ENCODE measurements at regions not wholly inside any gene's neighbourhood (a gene's known extent, or its start where the extent isn't known, plus 50 kb on each side); places are given as distances from the start of the nearest gene placed in this dataset.

- Histone ChIP-seq H3K36me3 (no peaks in the 10 kb centered on the region), H3K9me3 (no peaks in the 10 kb centered on the region), H3K27me3 (no peaks in the 10 kb centered on the region), H3K27ac (no peak overlapping the region), H3K4me1 (no peaks in the 10 kb centered on the region), H3K4me3 (replicated peaks in 1 of 3) (no peak overlapping the region)
- no peak for DNase-seq
- intact Hi-C loops (cut with DNase I): no loop called here
- WGBS, 2 donors: 75 to 78% methylated on average over 1 of the region's 1 CpG
- TF ChIP-seq POLR2A (IDR thresholded peaks at IDR 0.05): no peak
- TF ChIP-seq, protein P1, sequence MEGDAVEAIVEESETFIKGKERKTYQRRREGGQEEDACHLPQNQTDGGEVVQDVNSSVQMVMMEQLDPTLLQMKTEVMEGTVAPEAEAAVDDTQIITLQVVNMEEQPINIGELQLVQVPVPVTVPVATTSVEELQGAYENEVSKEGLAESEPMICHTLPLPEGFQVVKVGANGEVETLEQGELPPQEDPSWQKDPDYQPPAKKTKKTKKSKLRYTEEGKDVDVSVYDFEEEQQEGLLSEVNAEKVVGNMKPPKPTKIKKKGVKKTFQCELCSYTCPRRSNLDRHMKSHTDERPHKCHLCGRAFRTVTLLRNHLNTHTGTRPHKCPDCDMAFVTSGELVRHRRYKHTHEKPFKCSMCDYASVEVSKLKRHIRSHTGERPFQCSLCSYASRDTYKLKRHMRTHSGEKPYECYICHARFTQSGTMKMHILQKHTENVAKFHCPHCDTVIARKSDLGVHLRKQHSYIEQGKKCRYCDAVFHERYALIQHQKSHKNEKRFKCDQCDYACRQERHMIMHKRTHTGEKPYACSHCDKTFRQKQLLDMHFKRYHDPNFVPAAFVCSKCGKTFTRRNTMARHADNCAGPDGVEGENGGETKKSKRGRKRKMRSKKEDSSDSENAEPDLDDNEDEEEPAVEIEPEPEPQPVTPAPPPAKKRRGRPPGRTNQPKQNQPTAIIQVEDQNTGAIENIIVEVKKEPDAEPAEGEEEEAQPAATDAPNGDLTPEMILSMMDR (IDR thresholded peaks at IDR 0.05): no peak
Observed at GRCh38 chr18:45337477-45337876, 277.8 kb upstream of the SLC14A2 start.

GRCh38 chr18:45339810-45340550, 275.3 kb upstream of the SLC14A2 start:
- H3K4me1 ChIP-seq: no peaks in the 10 kb centered on the region
- 77 to 81% methylated on average over 4 of the region's 4 CpGs for WGBS, 2 donors
- no peak for DNase-seq
- no peak for TF ChIP-seq POLR2A (IDR thresholded peaks at IDR 0.05)
- TF ChIP-seq, protein P1 (IDR thresholded peaks at IDR 0.05): no peak
- intact Hi-C loops (cut with DNase I): no loop called here
- no peaks in the 10 kb centered on the region for H3K9me3 ChIP-seq
- H3K36me3 ChIP-seq: no peaks in the 10 kb centered on the region
- H3K27me3 ChIP-seq: no peaks in the 10 kb centered on the region
- H3K27ac ChIP-seq: no peak overlapping the region
- no peak overlapping the region for H3K4me3 ChIP-seq (replicated peaks in 1 of 3)

DNA sequence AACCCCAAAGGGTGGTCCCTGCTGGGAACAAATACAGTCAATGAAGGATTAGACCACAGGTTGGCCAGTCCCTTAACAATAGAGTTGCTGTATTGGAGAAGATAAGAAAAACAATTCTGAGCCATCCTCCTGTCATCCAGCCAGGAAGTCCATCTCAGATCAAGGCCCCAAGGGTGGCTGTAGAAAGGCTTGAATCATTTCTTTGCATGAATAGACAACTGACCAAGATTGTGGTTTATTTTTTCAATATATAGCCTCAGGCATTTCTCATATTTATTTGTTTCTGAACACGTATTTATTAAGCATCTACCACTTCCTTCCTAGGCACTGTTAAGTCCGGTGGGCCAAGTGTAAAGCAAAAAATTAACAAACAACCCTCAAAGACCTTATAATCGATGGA, 274.4 kb upstream of the SLC14A2 start:
- intact Hi-C loops (cut with DNase I): no loop called here
- no peak for DNase-seq
- H3K4me3 ChIP-seq (replicated peaks in 1 of 3): no peak overlapping the region
- H3K27me3 ChIP-seq: no peaks in the 10 kb centered on the region
- no peaks in the 10 kb centered on the region for H3K9me3 ChIP-seq
- H3K27ac ChIP-seq: no peak overlapping the region
- H3K4me1 ChIP-seq: no peaks in the 10 kb centered on the region
- no peaks in the 10 kb centered on the region for H3K36me3 ChIP-seq
- TF ChIP-seq, protein P1 (IDR thresholded peaks at IDR 0.05): no peak
- TF ChIP-seq POLR2A (IDR thresholded peaks at IDR 0.05): no peak
- WGBS, 2 donors: 83 to 88% methylated on average over 3 of the region's 3 CpGs

GRCh38 chr18:45341454-45341853, 273.8 kb upstream of the SLC14A2 start:
- Histone ChIP-seq H3K9me3 (no peaks in the 10 kb centered on the region), H3K27me3 (no peaks in the 10 kb centered on the region), H3K36me3 (no peaks in the 10 kb centered on the region), H3K4me3 (replicated peaks in 1 of 3) (no peak overlapping the region), H3K27ac (no peak overlapping the region), H3K4me1 (no peaks in the 10 kb centered on the region)
- DNase-seq: no peak
- 68 to 69% methylated on average over 2 of the region's 2 CpGs for WGBS, 2 donors
- no peak for TF ChIP-seq POLR2A (IDR thresholded peaks at IDR 0.05)
- TF ChIP-seq, protein P1 (IDR thresholded peaks at IDR 0.05): no peak
- intact Hi-C loops (cut with DNase I): no loop called here

GRCh38 chr18:45342166-45342565, 273.1 kb upstream of the SLC14A2 start:
- intact Hi-C loops (cut with DNase I): no loop called here
- H3K4me1 ChIP-seq: no peaks in the 10 kb centered on the region
- no peak for DNase-seq
- no peaks in the 10 kb centered on the region for H3K36me3 ChIP-seq
- 45 to 47% methylated on average over 3 of the region's 3 CpGs for WGBS, 2 donors
- no peaks in the 10 kb centered on the region for H3K9me3 ChIP-seq
- no peak overlapping the region for H3K27ac ChIP-seq
- TF ChIP-seq, protein P1 (IDR thresholded peaks at IDR 0.05): no peak
- TF ChIP-seq POLR2A (IDR thresholded peaks at IDR 0.05): no peak
- no peak overlapping the region for H3K4me3 ChIP-seq (replicated peaks in 1 of 3)
- H3K27me3 ChIP-seq: no peaks in the 10 kb centered on the region
